IMR-90 (cell line): ENCODE measurements at regions not wholly inside any gene's neighbourhood (a gene's known extent, or its start where the extent isn't known, plus 50 kb on each side); places are given as distances from the start of the nearest gene placed in this dataset.

Experiments
- ATAC-seq: fragments of 200-7000 bp; cut with Tn5 transposase; 2 replicates; pipeline ENCODE4 v1.9.1; 2020; ENCODE audit warnings: low read depth, mild to moderate bottlenecking, moderate library complexity
- BruUV-seq: library from RNA; stranded (reverse); fragments of 400-500 nt; replicated peaks from 2 replicates; lab custom pipeline; 2021; lab: Mats Ljungman, UMichigan
- CTCF ChIA-PET: fragments of 300-600 bp; formaldehyde crosslinking; extraction: SDS; loops from one replicate; lab custom pipeline; 2021; ENCODE audit warnings: antibody characterized with exemption; lab: Yijun Ruan, JAX
- POLR2A ChIA-PET: fragments of 300-600 bp; sonication (Branson Sonifier 250); formaldehyde crosslinking; loops from one replicate; lab custom pipeline; 2022; ENCODE audit warnings: antibody characterized with exemption; ENCODE audit not compliant: unreplicated experiment; lab: Charles Lee
- DNase-seq: peaks from one replicate; pipeline ENCODE4 v3.0.0; 2013
- H2AFZ ChIP-seq: replicated peaks from 2 replicates; pipeline ENCODE3; 2013; ENCODE audit warnings: low read length, mild to moderate bottlenecking; ENCODE audit not compliant: poor library complexity
- H2AK5ac ChIP-seq: 2 replicates; pipeline ENCODE4 v1.6.1; 2013; ENCODE audit warnings: low read depth, low read length, inconsistent platforms
- H2AK9ac ChIP-seq: replicated peaks from 2 replicates; pipeline ENCODE3; 2013; ENCODE audit warnings: mild to moderate bottlenecking, low read depth, low read length, moderate library complexity; ENCODE audit not compliant: poor library complexity
- H2BK120ac ChIP-seq: 2 replicates; pipeline ENCODE4 v1.6.1; 2013; ENCODE audit warnings: low read depth, low read length, inconsistent platforms
- H2BK15ac ChIP-seq: 3 replicates; pipeline ENCODE4 v1.6.1; 2013; ENCODE audit warnings: low read depth, low read length, inconsistent platforms
- H2BK20ac ChIP-seq: 2 replicates; pipeline ENCODE4 v1.6.1; 2013; ENCODE audit warnings: low read depth, mild to moderate bottlenecking, inconsistent platforms, low read length, moderate library complexity
- H2BK5ac ChIP-seq: 2 replicates; pipeline ENCODE4 v1.6.1; 2013; ENCODE audit warnings: mild to moderate bottlenecking, low read depth, low read length, inconsistent platforms; ENCODE audit not compliant: poor library complexity, severe bottlenecking
- H3K14ac ChIP-seq: replicated peaks from 2 replicates; pipeline ENCODE4 v1.6.1; 2013; ENCODE audit warnings: low read depth, low read length, inconsistent platforms
- H3K18ac ChIP-seq: 2 replicates; pipeline ENCODE4 v1.6.1; 2013; ENCODE audit warnings: low read depth, low read length, control low read depth
- H3K23ac ChIP-seq: 2 replicates; pipeline ENCODE4 v1.6.1; 2013; ENCODE audit warnings: low read depth, low read length, inconsistent platforms
- H3K27ac ChIP-seq: 2 replicates; pipeline ENCODE4 v1.5.1; 2013; ENCODE audit warnings: mild to moderate bottlenecking, control low read depth, low read length; ENCODE audit not compliant: insufficient read depth
- H3K27me3 ChIP-seq: 2 replicates; pipeline ENCODE4 v1.6.1; 2013; ENCODE audit warnings: low read length; ENCODE audit not compliant: control insufficient read depth, insufficient read depth
- H3K36me3 ChIP-seq: 2 replicates; pipeline ENCODE4 v1.6.1; 2013; ENCODE audit warnings: low read length, mixed read lengths; ENCODE audit not compliant: control insufficient read depth, insufficient read depth
- H3K4ac ChIP-seq: 2 replicates; pipeline ENCODE4 v1.6.1; 2013; ENCODE audit warnings: low read depth, low read length, inconsistent platforms
- H3K4me1 ChIP-seq: 2 replicates; pipeline ENCODE4 v1.6.1; 2013; ENCODE audit warnings: low read length, mixed read lengths; ENCODE audit not compliant: control insufficient read depth, insufficient read depth
- H3K4me2 ChIP-seq: 2 replicates; pipeline ENCODE4 v1.6.1; 2013; ENCODE audit warnings: low read depth, mild to moderate bottlenecking, control low read depth, low read length, moderate library complexity
- H3K4me3 ChIP-seq: 2 replicates; pipeline ENCODE4 v1.5.1; 2013; ENCODE audit warnings: low read depth, mild to moderate bottlenecking, control low read depth, low read length, moderate library complexity; ENCODE audit not compliant: insufficient read depth
- H3K56ac ChIP-seq: 2 replicates; pipeline ENCODE4 v1.6.1; 2013; ENCODE audit warnings: low read length, inconsistent platforms; ENCODE audit not compliant: insufficient read depth; ENCODE audit errors: extremely low read depth
- H3K79me1 ChIP-seq, 2 experiments: 2 replicates each; pipeline ENCODE4 v1.6.1; 2013; ENCODE audit warnings: low read length in 2 of 2, inconsistent platforms in 1 of 2, low read depth in 1 of 2
- H3K9ac ChIP-seq: 2 replicates; pipeline ENCODE4 v1.6.1; 2013; ENCODE audit warnings: low read depth, low read length, control low read depth
- H3K9me1 ChIP-seq: 2 replicates; pipeline ENCODE4 v1.6.1; 2013; ENCODE audit warnings: low read length, inconsistent platforms; ENCODE audit not compliant: insufficient read depth
- H3K9me3 ChIP-seq: 2 replicates; pipeline ENCODE4 v1.6.1; 2013; ENCODE audit warnings: low read length; ENCODE audit not compliant: control insufficient read depth, insufficient read depth
- H4K20me1 ChIP-seq: 2 replicates; pipeline ENCODE4 v1.6.1; 2013; ENCODE audit warnings: low read length, inconsistent platforms; ENCODE audit not compliant: insufficient read depth
- H4K5ac ChIP-seq: 2 replicates; pipeline ENCODE4 v1.6.1; 2013; ENCODE audit warnings: mild to moderate bottlenecking, low read depth, low read length, control low read depth
- H4K8ac ChIP-seq, 2 experiments: 2 replicates each; pipeline ENCODE4 v1.6.1; 2013; ENCODE audit warnings: low read depth in 2 of 2, low read length in 2 of 2, control low read depth in 1 of 2, inconsistent platforms in 1 of 2
- H4K91ac ChIP-seq: 2 replicates; pipeline ENCODE4 v1.6.1; 2013; ENCODE audit warnings: low read depth, low read length, inconsistent platforms; ENCODE audit not compliant: insufficient read depth
- BHLHE40 ChIP-seq: fragments of 150-350 bp; IDR thresholded peaks from 2 replicates; pipeline ENCODE4 v1.6.1; 2016; ENCODE audit warnings: mild to moderate bottlenecking, low read depth, low read length
- CEBPB ChIP-seq: IDR thresholded peaks from 2 replicates; pipeline ENCODE4 v1.6.1; 2012; ENCODE audit warnings: low read depth, low read length, improper control_type of control experiment
- CHD1 ChIP-seq: IDR thresholded peaks from 2 replicates; pipeline ENCODE4 v1.6.1; 2012; ENCODE audit warnings: low read depth, low read length, improper control_type of control experiment
- FOS ChIP-seq: fragments of 150-350 bp; IDR thresholded peaks from 2 replicates; pipeline ENCODE4 v1.6.1; 2016; ENCODE audit warnings: low read depth, low read length
- MAFK ChIP-seq: IDR thresholded peaks from 2 replicates; pipeline ENCODE4 v1.6.1; 2012; ENCODE audit warnings: low read depth, low read length, improper control_type of control experiment
- MXI1 ChIP-seq: IDR thresholded peaks from 2 replicates; pipeline ENCODE4 v1.6.1; 2012; ENCODE audit warnings: low read depth, mild to moderate bottlenecking, low read length, moderate library complexity, borderline replicate concordance
- POLR2A ChIP-seq: IDR thresholded peaks from 2 replicates; pipeline ENCODE4 v1.6.1; 2012; ENCODE audit warnings: mild to moderate bottlenecking, low read depth, low read length
- RFX5 ChIP-seq: IDR thresholded peaks from 2 replicates; pipeline ENCODE4 v1.8.0; 2012; ENCODE audit warnings: low read depth, mild to moderate bottlenecking, low read length, moderate library complexity
- SMC3 ChIP-seq: fragments of 150-350 bp; IDR thresholded peaks from 2 replicates; pipeline ENCODE4 v1.6.1; 2016; ENCODE audit warnings: low read depth, mild to moderate bottlenecking, antibody characterized with exemption, low read length, moderate library complexity
- WGBS, 2 experiments: methylation state at CpG; one replicate each; pipeline versions ENCODE4 v1.1.5 to v1.1.7; 2013; ENCODE audit warnings: missing lambda C conversion rate in 2 of 2; ENCODE audit not compliant: insufficient read length in 1 of 2; ENCODE audit errors: extremely low coverage in 2 of 2; 5-methylcytosine and 5-hydroxymethylcytosine counted together
- dilution Hi-C: fragments of 300-500 bp; cut with HindIII; formaldehyde crosslinking; loops from one replicate; pipeline ENCODE4 v1.14.3; 2018; ENCODE audit warnings: low sequenced_read_pairs; ENCODE audit not compliant: unreplicated experiment
- in situ Hi-C: fragments of 300-500 bp; cut with MboI; formaldehyde crosslinking; loops from 3 replicates; pipeline ENCODE4 v1.14.3; 2019; ENCODE audit warnings: low sequenced_read_pairs, inconsistent platforms, mixed read lengths
- intact Hi-C: fragments of 100-400 bp; cut with micrococcal nuclease; formaldehyde crosslinking; loops from 2 replicates; pipeline ENCODE4 v1.10.0; 2022
- TF ChIP-seq, protein P1 (sequence below): fragments of 150-350 bp; IDR thresholded peaks from 2 replicates; pipeline ENCODE4 v1.6.1; 2017; ENCODE audit warnings: mild to moderate bottlenecking, antibody characterized with exemption, low read length, low read depth
- TF ChIP-seq, protein P2 (sequence below): conservative IDR thresholded peaks from 2 replicates; pipeline ENCODE4 v1.5.1; 2012; ENCODE audit warnings: mild to moderate bottlenecking, low read depth, low read length, improper control_type of control experiment
- TF ChIP-seq, protein P3 (sequence below): fragments of 150-350 bp; IDR thresholded peaks from 2 replicates; pipeline ENCODE4 v1.6.1; 2016; ENCODE audit warnings: low read depth, mild to moderate bottlenecking, low read length, moderate library complexity, borderline replicate concordance

DNA sequence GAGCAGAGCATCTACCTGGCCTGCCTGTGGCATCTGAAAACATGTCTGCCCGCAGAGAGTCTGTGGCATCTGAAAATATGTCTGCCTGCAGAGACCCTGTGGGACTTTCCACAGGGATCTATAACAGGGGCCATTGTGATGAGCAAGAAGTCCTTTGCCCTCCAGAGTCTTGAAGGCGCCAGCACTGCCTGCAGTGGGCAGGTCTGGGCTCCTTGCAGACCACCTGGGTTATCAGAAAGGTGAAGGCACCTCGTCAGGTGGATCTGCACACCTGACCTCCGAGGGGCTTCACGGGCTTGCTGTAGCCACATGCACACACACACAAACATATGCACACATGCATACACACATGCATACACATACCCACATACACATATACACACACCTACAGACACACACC lies 189.5 kb upstream of the HDAC4 start:
- dilution Hi-C loops = no loop called here
- H3K4ac ChIP-seq = no peak overlapping the region
- no peak overlapping the region for H3K18ac ChIP-seq
- H3K23ac ChIP-seq = no peak overlapping the region
- no peak overlapping the region for H4K5ac ChIP-seq
- no peak overlapping the region for H2BK15ac ChIP-seq
- H3K9ac ChIP-seq = no peak overlapping the region
- no peak overlapping the region for H3K14ac ChIP-seq
- H2AFZ ChIP-seq = no peak overlapping the region
- H3K36me3 ChIP-seq = no peaks in the 10 kb centered on the region
- ATAC-seq (no peak), DNase-seq (no peak)
- H3K4me1 ChIP-seq = no peaks in the 10 kb centered on the region
- no peak overlapping the region for H3K4me3 ChIP-seq
- H3K56ac ChIP-seq = no peak overlapping the region
- intact Hi-C loops = no loop called here
- H2AK5ac ChIP-seq = no peak overlapping the region
- no peak overlapping the region for H4K8ac ChIP-seq
- POLR2A ChIA-PET = no interaction called here
- H3K27me3 ChIP-seq = no peaks in the 10 kb centered on the region
- no peaks in the 10 kb centered on the region for H4K20me1 ChIP-seq
- no peak overlapping the region for H3K27ac ChIP-seq
- H3K79me1 ChIP-seq = no peaks in the 10 kb centered on the region
- WGBS, 2 experiments = 70% methylated on average over 4 of the region's 5 CpGs; no CpG with 5 or more reads in 1 of the 2 experiments
- H4K91ac ChIP-seq = no peak overlapping the region
- H2BK20ac ChIP-seq = no peak overlapping the region
- H2BK5ac ChIP-seq = no peak overlapping the region
- no peaks in the 10 kb centered on the region for H3K9me1 ChIP-seq
- no peak overlapping the region for H2AK9ac ChIP-seq
- no peak for TF ChIP-seq CHD1
- TF ChIP-seq, protein P1, sequence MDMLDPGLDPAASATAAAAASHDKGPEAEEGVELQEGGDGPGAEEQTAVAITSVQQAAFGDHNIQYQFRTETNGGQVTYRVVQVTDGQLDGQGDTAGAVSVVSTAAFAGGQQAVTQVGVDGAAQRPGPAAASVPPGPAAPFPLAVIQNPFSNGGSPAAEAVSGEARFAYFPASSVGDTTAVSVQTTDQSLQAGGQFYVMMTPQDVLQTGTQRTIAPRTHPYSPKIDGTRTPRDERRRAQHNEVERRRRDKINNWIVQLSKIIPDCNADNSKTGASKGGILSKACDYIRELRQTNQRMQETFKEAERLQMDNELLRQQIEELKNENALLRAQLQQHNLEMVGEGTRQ = no peak
- TF ChIP-seq BHLHE40 = no peak
- TF ChIP-seq POLR2A = no peak
- TF ChIP-seq MXI1 = no peak
- no peak for TF ChIP-seq SMC3
- TF ChIP-seq, protein P2, sequence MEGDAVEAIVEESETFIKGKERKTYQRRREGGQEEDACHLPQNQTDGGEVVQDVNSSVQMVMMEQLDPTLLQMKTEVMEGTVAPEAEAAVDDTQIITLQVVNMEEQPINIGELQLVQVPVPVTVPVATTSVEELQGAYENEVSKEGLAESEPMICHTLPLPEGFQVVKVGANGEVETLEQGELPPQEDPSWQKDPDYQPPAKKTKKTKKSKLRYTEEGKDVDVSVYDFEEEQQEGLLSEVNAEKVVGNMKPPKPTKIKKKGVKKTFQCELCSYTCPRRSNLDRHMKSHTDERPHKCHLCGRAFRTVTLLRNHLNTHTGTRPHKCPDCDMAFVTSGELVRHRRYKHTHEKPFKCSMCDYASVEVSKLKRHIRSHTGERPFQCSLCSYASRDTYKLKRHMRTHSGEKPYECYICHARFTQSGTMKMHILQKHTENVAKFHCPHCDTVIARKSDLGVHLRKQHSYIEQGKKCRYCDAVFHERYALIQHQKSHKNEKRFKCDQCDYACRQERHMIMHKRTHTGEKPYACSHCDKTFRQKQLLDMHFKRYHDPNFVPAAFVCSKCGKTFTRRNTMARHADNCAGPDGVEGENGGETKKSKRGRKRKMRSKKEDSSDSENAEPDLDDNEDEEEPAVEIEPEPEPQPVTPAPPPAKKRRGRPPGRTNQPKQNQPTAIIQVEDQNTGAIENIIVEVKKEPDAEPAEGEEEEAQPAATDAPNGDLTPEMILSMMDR = no peak
- TF ChIP-seq, protein P3, sequence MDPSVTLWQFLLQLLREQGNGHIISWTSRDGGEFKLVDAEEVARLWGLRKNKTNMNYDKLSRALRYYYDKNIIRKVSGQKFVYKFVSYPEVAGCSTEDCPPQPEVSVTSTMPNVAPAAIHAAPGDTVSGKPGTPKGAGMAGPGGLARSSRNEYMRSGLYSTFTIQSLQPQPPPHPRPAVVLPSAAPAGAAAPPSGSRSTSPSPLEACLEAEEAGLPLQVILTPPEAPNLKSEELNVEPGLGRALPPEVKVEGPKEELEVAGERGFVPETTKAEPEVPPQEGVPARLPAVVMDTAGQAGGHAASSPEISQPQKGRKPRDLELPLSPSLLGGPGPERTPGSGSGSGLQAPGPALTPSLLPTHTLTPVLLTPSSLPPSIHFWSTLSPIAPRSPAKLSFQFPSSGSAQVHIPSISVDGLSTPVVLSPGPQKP = no peak
- TF ChIP-seq MAFK = no peak
- TF ChIP-seq RFX5 = no peak
- TF ChIP-seq FOS = no peak
- TF ChIP-seq CEBPB = no peak
- BruUV-seq = no TSS peak
- CTCF ChIA-PET = no interaction called here
- peaks cover 45% of the 10 kb centered on the region for H3K9me3 ChIP-seq
- in situ Hi-C loops = no loop called here
- no peak overlapping the region for H3K4me2 ChIP-seq
- no peak overlapping the region for H2BK120ac ChIP-seq
